ENCODE measurements at regions not wholly inside any gene's neighbourhood (a gene's known extent, or its start where the extent isn't known, plus 50 kb on each side); places are given as distances from the start of the nearest gene placed in this dataset.

DNA sequence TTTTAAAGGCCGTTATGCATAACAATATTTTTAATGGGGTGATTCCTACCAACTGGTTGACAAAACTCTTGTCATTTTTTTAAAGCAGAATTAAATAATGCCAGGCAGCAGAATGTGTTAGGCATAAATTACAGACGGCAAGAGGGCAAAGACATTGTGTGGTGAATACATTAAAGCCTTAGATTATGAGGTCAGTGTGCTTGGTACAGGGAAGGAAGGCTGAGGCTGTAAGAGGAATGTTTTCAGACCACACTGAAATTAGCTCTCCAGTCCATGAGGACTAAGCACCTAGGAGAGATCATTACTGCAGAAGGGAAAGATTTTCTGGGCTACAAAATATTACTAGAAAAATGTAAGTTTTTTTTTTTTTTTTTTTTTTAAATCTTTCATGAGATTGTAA is 312.8 kb upstream of the PRKCQ start:
- Mint-ChIP-seq H3K4me1 (no peaks in the 10 kb centered on the region), H3K4me3 (no peak overlapping the region), H3K27me3 (peaks cover 16% of the 10 kb centered on the region), H3K9me3 (ENCODE audit: low read depth) (no peaks in the 10 kb centered on the region), H3K27ac (no peak overlapping the region), H3K36me3 (no peaks in the 10 kb centered on the region)
- CTCF ChIA-PET: interaction anchor here (1.0 kb wide), 1 partner anchor 27 kb away, joined by 3 read pairs; no protein-coding TSS in a partner anchor
- ATAC-seq (no peak), DNase-seq (no peak)

DNA sequence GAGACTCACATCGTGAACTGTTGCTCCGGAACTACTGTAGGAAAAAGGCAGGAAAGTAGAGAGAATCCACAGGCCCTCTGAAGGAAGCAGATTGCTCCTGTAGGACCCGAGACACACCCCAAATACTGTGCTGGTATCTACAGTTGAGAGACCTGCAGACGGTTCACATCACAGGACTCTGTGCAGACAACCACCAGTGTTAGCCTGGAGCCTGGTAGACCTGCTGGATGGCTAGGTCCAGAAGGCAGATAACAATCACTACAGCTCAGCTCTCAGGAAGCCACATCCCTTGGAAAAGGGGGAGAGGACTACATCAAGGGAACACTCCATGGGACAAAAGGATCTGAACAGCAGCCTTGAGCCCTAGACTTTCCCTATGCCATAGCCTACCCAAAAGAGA is 311.8 kb upstream of the PRKCQ start:
- Mint-ChIP-seq H3K9me3 (ENCODE audit: low read depth) (no peaks in the 10 kb centered on the region), H3K36me3 (no peaks in the 10 kb centered on the region), H3K4me3 (no peak overlapping the region), H3K4me1 (no peaks in the 10 kb centered on the region), H3K27me3 (peaks cover 12% of the 10 kb centered on the region), H3K27ac (no peak overlapping the region)
- ATAC-seq (no peak), DNase-seq (no peak)
- CTCF ChIA-PET: no interaction called here

DNA sequence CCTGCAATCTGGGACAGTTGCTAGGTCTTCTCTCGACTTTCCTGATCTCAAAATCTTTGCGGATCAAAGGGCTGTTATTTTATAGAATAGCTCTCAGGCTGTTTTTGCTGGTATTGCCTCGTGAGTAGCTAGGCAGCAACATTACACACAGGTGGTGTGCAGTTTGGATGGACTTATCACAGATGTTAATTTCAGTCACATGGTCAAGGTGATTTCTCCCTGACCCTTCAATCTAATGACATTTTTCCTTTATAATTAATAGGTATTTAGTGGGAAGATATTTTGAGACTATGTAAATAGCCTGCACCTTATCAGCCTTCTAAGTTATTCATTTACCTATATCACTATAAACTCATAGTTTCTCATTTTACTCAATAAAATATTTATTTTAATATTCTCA is 309.6 kb upstream of the PRKCQ start:
- Mint-ChIP-seq H3K9me3 (ENCODE audit: low read depth) (no peaks in the 10 kb centered on the region), H3K4me3 (no peak overlapping the region), H3K4me1 (peaks cover 8% of the 10 kb centered on the region), H3K36me3 (no peaks in the 10 kb centered on the region), H3K27me3 (peaks cover 2% of the 10 kb centered on the region), H3K27ac (no peak overlapping the region)
- ATAC-seq: no peak
- CTCF ChIA-PET: interaction anchor here (1.0 kb wide), 1 partner anchor 30 kb away, joined by 3 read pairs; no protein-coding TSS in a partner anchor
- no peak for DNase-seq

DNA sequence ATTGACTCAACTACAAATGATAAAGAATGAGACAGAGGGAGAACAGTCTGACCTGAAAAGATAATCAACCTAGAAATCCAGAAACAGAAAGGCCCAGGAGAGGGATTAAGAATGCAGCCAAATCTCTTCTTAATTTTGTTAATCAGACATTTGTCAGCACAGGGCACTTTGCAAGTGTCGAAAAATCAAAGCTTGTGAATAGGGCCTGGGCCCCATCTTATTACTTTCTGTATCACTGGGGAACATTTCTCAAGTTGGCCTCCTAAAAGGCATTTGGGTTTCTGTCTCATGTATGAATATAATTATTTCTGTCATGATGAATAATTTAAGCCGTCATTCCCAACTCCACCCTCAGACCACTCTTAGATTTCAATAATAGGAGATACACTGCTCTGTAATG is 308.4 kb upstream of the PRKCQ start:
- CTCF ChIA-PET: interaction anchor here (0.7 kb wide), 1 partner anchor 10 kb away, joined by 3 read pairs; no protein-coding TSS in a partner anchor

DNA sequence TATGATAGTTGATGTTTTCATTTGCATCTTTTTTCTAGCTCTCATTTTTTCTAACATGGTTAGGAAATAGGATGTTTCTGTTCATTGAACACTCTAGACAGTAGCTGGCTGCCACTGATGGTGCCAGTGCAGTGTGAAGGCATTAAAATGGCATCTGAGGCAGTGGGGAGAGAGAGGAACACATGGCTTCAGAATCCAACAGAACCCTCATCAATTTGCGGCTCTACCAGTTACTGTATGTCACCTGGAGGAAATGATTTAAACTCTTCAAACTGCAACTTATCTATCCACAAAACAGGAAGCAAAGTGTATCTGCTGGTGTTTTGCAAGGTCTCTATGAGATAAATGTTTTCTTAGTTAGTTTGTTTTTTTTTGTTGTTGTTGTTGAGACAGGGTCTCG is 305.2 kb upstream of the PRKCQ start:
- H3K36me3 Mint-ChIP-seq: no peaks in the 10 kb centered on the region
- H3K27ac Mint-ChIP-seq: no peak overlapping the region
- H3K27me3 Mint-ChIP-seq: peaks cover 22% of the 10 kb centered on the region
- H3K4me1 Mint-ChIP-seq: peaks cover 13% of the 10 kb centered on the region
- ATAC-seq (no peak), DNase-seq (no peak)
- H3K9me3 Mint-ChIP-seq (ENCODE audit: low read depth): no peaks in the 10 kb centered on the region
- H3K4me3 Mint-ChIP-seq: no peak overlapping the region
- CTCF ChIA-PET: no interaction called here

More for the DNA sequence above, 308.4 kb upstream of the PRKCQ start:
- DNase-seq (no peak), ATAC-seq (no peak)
- H3K36me3 Mint-ChIP-seq: no peaks in the 10 kb centered on the region
- H3K4me3 Mint-ChIP-seq: no peak overlapping the region
- peaks cover 13% of the 10 kb centered on the region for H3K4me1 Mint-ChIP-seq
- no peaks in the 10 kb centered on the region for H3K9me3 Mint-ChIP-seq (ENCODE audit: low read depth)
- no peak overlapping the region for H3K27ac Mint-ChIP-seq
- peaks cover 5% of the 10 kb centered on the region for H3K27me3 Mint-ChIP-seq

DNA sequence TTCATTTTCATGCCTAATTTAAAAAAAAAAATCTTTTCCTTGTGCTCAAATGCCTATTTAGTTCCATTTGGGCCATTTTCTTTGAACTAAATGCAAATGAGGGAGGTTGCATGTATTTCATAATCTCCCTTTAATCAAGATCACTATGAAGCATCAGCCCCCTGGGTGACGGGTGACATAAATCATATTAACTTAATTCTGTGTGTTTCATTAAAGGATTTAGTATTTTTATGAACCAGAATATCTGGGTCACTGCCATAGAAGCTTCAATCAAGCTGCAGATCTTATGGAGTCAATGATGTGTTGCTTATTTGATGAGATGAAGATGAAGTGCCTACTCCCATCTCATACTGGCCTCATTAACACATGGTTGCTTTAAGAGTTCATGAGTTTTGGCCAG is 301.9 kb upstream of the PRKCQ start:
- CTCF ChIA-PET: interaction anchor here (0.6 kb wide), 1 partner anchor 554 kb away, joined by 3 read pairs; no protein-coding TSS in a partner anchor
- no peaks in the 10 kb centered on the region for H3K36me3 Mint-ChIP-seq

DNA sequence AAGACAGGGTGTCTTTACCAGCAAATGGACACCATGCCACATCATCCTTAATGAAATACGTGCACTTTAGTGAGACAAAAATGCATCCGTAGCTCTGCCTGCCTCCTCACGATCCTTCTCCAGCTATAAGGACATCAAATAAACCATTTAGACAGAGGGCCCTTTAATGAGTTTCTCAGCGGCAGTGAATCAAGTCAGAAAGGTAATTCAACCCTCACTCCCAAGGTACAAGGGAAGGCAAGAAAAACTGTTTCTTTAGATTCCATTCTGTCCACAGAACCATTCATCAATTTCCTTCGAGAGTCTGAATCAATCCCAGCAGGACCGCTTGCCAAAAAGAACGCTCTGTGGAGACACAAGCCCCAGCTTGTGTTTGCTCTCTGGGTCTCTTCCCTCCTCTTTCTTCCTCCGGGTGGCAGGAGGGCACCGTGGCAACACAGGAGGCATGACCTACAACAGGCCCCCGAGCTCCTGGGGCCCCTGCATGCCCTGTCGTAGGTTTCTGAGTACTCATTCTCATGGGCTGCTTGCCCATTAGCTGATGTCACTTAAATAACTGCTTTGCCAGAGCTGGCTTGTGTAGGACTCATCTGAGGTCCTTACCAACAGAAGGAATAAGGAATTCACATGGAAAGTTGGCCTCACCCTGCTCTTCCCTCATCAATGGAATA is 297.8 kb upstream of the PRKCQ start:
- no peaks in the 10 kb centered on the region for H3K36me3 Mint-ChIP-seq
- no peaks in the 10 kb centered on the region for H3K9me3 Mint-ChIP-seq (ENCODE audit: low read depth)
- DNase-seq (no peak), ATAC-seq (no peak)
- no peak overlapping the region for H3K4me3 Mint-ChIP-seq
- CTCF ChIA-PET: interaction anchor here (1.7 kb wide), 1 partner anchor 11 kb away, joined by 3 read pairs; no protein-coding TSS in a partner anchor
- peaks cover 70% of the 10 kb centered on the region for H3K27me3 Mint-ChIP-seq
- H3K4me1 Mint-ChIP-seq: no peaks in the 10 kb centered on the region
- H3K27ac Mint-ChIP-seq: no peak overlapping the region

More for the DNA sequence above, 301.9 kb upstream of the PRKCQ start:
- Mint-ChIP-seq H3K4me1 (peaks cover 13% of the 10 kb centered on the region), H3K4me3 (no peak overlapping the region), H3K9me3 (ENCODE audit: low read depth) (no peaks in the 10 kb centered on the region), H3K27me3 (peaks cover 46% of the 10 kb centered on the region), H3K27ac (no peak overlapping the region)
- no peak for DNase-seq
- no peak for ATAC-seq

DNA sequence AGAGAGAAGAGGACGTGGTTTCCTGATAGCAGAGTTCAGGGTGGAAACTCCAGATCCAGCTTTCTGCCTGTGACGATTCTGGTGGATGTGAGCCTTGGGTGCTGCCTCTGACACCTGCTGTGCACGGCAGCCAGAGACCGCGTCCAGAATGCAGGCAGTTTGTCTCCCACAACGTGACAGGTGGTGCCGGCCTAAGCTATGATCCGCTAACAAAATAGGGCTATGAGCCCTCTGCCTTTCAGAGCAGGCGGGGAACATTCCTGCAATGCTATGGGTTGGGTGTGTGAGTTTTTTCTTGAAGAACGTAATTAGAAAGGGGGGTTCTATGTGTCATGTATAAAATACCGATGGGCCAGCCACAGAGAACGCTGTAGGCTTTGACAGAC is 297.3 kb upstream of the PRKCQ start:
- ATAC-seq: no peak
- no peak for DNase-seq
- Mint-ChIP-seq H3K9me3 (ENCODE audit: low read depth) (no peaks in the 10 kb centered on the region), H3K27me3 (peaks cover 66% of the 10 kb centered on the region), H3K4me1 (no peaks in the 10 kb centered on the region), H3K4me3 (no peak overlapping the region), H3K27ac (no peak overlapping the region), H3K36me3 (no peaks in the 10 kb centered on the region)
- CTCF ChIA-PET: no interaction called here

DNA sequence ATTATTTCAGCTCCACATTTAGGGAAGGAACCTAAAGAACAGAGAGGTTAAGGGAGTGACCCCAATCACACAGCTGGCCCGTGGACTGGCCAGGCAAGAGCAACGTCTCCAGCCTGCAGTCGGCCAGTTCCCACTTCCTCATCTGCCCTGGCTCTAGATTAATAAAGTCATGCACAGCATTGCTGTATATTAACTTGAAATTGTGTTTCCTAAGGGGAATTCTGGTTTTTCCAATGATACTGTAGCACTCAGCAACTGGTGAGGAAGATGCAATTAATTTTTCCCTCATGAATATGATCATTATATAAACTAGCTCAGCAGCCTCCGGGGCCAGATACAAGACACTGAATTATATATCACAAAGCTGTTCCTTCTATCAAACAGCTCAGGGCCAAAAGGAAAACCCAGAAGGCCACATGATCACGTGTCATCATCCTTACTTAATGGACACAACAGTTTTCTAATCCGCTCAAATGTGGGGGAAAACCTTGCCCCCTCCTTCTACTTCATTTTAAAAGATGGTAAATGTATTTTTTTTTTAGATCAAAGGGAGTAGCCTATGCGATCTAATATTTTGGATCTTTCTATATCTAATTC is 295.3 kb upstream of the PRKCQ start:
- DNase-seq (no peak), ATAC-seq (no peak)
- no peak overlapping the region for H3K4me3 Mint-ChIP-seq
- peaks cover 58% of the 10 kb centered on the region for H3K27me3 Mint-ChIP-seq
- CTCF ChIA-PET: no interaction called here
- no peaks in the 10 kb centered on the region for H3K9me3 Mint-ChIP-seq (ENCODE audit: low read depth)
- no peaks in the 10 kb centered on the region for H3K4me1 Mint-ChIP-seq
- H3K36me3 Mint-ChIP-seq: no peaks in the 10 kb centered on the region
- H3K27ac Mint-ChIP-seq: no peak overlapping the region

DNA sequence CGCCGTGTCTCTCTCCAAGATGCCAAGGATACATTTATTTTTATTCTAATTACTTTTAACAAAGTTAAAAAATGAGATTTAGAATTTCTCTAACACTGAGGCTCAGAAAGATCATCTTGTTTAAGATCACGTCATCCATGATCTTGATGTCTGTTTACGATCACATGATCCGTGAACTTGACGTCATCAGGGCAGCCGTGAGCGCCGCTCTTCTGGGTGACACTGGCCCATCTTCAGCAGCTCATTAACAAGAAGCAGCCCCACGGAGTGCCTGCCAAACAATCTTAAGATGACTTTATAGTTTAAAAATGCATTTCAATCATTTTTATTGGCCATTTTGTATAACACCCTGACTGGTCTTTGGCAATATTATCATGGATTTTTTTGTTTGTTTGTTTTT is 291.1 kb upstream of the PRKCQ start:
- H3K36me3 Mint-ChIP-seq: no peaks in the 10 kb centered on the region
- ATAC-seq (no peak), DNase-seq (no peak)
- no peak overlapping the region for H3K27ac Mint-ChIP-seq
- H3K4me3 Mint-ChIP-seq: no peak overlapping the region
- H3K27me3 Mint-ChIP-seq: peaks cover 48% of the 10 kb centered on the region
- no peaks in the 10 kb centered on the region for H3K4me1 Mint-ChIP-seq
- CTCF ChIA-PET: interaction anchor here (1.1 to 1.5 kb wide), 2 partner anchors 9 to 33 kb away, joined by 3 read pairs; no protein-coding TSS in a partner anchor
- no peaks in the 10 kb centered on the region for H3K9me3 Mint-ChIP-seq (ENCODE audit: low read depth)

DNA sequence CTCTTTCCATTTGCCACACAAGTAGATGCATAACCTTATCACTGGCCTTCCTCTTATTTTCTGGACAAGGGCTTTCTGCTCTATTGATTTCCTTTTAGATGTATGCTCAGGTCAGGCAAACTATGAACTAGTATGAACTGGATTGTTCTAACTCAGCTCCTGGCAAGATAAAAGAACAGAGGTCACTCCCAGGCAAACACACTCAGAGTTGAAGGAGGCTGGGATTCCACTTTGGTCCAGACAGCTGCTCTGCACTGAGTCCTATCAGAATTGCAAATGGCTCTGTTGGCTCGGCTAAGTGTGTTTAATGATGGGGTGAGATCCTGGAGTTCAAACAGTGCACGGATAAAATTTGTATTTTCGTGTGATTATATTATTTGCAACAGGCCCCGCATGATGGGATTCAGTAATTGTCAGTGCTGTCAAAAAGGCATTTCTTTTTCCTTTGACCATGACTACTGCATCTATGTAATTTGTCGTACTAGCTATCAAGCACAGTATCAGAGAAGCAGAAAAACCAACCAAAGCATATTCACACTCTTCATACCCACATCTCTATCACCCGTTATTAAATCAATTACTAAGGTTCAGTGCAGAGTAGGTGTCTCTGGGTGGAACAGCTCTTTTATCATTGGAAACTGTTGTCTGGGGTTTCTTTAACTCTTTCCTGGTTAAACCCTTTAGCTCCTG is 288.1 kb upstream of the PRKCQ start:
- DNase-seq (no peak), ATAC-seq (no peak)
- no peaks in the 10 kb centered on the region for H3K4me1 Mint-ChIP-seq
- H3K27ac Mint-ChIP-seq: no peak overlapping the region
- CTCF ChIA-PET: no interaction called here
- no peaks in the 10 kb centered on the region for H3K9me3 Mint-ChIP-seq (ENCODE audit: low read depth)
- H3K27me3 Mint-ChIP-seq: peaks cover 34% of the 10 kb centered on the region
- H3K36me3 Mint-ChIP-seq: no peaks in the 10 kb centered on the region
- no peak overlapping the region for H3K4me3 Mint-ChIP-seq

DNA sequence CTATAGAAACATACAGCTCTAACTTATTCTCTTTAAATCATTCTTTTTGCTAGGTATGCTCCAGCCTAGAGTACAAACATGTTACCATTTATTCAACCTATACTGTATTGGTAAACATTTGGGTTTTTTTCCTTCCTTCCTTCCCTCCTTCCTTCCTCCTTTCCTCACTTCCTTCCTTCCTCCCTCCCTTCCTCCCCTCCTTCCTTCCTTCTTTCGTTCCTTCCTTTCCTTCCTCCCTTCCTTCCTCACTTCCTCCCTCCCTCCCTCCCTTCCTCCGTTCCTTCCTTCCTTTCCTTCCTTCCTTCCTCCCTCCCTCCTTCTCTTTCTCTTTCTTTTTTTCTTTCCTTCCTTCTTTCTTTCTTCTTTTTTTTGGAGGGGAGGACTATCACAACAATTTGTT is 286.7 kb upstream of the PRKCQ start:
- no peak for ATAC-seq
- no peak for DNase-seq
- no peaks in the 10 kb centered on the region for H3K4me1 Mint-ChIP-seq
- no peak overlapping the region for H3K27ac Mint-ChIP-seq
- no peaks in the 10 kb centered on the region for H3K36me3 Mint-ChIP-seq
- no peaks in the 10 kb centered on the region for H3K9me3 Mint-ChIP-seq (ENCODE audit: low read depth)
- no peak overlapping the region for H3K4me3 Mint-ChIP-seq
- H3K27me3 Mint-ChIP-seq: peaks cover 28% of the 10 kb centered on the region
- CTCF ChIA-PET: no interaction called here

DNA sequence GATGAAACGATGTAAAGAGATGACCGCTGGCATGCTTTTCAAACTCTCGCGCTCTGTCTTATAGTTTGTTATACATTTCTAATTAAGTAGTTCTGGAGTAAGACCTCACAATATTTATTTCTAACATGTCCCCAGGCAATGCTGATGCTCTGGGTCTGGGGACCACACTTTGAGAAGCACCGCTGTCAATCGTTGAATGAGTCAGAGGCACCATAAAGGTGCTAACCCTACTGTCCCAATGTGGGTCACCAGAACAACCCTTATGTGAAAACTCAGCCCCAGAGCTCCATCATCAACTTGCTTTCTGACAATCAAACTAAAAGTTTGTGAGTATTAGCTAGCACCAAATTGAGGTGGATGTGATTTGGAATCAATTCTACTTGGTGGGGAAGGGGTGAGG is 284.1 kb upstream of the PRKCQ start:
- no peaks in the 10 kb centered on the region for H3K36me3 Mint-ChIP-seq
- CTCF ChIA-PET: no interaction called here
- peaks cover 24% of the 10 kb centered on the region for H3K27me3 Mint-ChIP-seq
- DNase-seq (no peak), ATAC-seq (no peak)
- H3K4me1 Mint-ChIP-seq: no peaks in the 10 kb centered on the region
- no peaks in the 10 kb centered on the region for H3K9me3 Mint-ChIP-seq (ENCODE audit: low read depth)
- H3K4me3 Mint-ChIP-seq: no peak overlapping the region
- no peak overlapping the region for H3K27ac Mint-ChIP-seq

DNA sequence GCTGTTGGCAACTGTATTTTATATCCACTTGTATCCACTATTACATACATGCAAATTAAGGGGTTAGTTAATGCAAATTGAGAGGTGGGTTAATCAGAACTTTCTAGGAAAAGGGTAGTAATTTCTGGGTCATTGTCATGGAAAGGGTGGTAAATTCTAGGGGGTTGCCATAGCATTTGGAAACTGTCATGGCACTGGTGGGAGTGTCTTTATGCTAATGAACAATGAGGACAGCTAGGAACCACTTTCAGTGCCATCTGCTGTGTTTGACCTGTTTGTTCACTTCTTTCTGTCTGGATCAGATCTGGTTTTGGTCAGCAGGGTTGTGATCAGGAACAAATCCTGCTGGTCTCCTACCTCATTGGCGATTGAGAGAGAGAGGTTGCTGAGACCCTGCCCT is 283.3 kb upstream of the PRKCQ start:
- CTCF ChIA-PET: no interaction called here
- ATAC-seq (no peak), DNase-seq (no peak)
- H3K36me3 Mint-ChIP-seq: no peaks in the 10 kb centered on the region
- no peaks in the 10 kb centered on the region for H3K4me1 Mint-ChIP-seq
- no peaks in the 10 kb centered on the region for H3K9me3 Mint-ChIP-seq (ENCODE audit: low read depth)
- no peak overlapping the region for H3K27ac Mint-ChIP-seq
- H3K4me3 Mint-ChIP-seq: no peak overlapping the region
- peaks cover 23% of the 10 kb centered on the region for H3K27me3 Mint-ChIP-seq

Data from activated CD8-positive, alpha-beta memory T cell treated with anti-CD3 and anti-CD28 coated beads, Interleukin-2, amount 10 ng/mL, durations not matched to agents 7 days and 5 days (primary cell).